Sigmoid colon (tissue), 6 donors: ENCODE measurements at regions not wholly inside any gene's neighbourhood (a gene's known extent, or its start where the extent isn't known, plus 50 kb on each side); places are given as distances from the start of the nearest gene placed in this dataset.
A peak's percentile ranks its signal among the peaks of the same experiment; 100 is the strongest.
"Not testable (repeated sequence)": the region's sequence is repeated elsewhere in the genome, so short reads cannot be mapped to it uniquely, and the experiment has no call there.

ENCODE experiments used
- DNase-seq: peaks from one replicate; pipeline ENCODE4 v3.0.0-alpha.2; 2019
- H3K27ac ChIP-seq, 4 donors: fragments of 200-600 bp; sonication (generic); one replicate each; pipeline ENCODE4 v1.5.1; 2016 to 2019; ENCODE audit warnings: mild to moderate bottlenecking in 1 of 4
- H3K27me3 ChIP-seq, 3 donors: fragments of 200-600 bp; sonication (generic); one replicate each; pipeline ENCODE4 v1.5.1; 2019; ENCODE audit warnings: mild to moderate bottlenecking in 1 of 3
- H3K36me3 ChIP-seq, 4 donors: fragments of 200-600 bp; sonication (generic); one replicate each; pipeline ENCODE4 v1.5.1; 2016 to 2019
- H3K4me1 ChIP-seq, 4 donors: fragments of 200-600 bp; sonication (generic); one replicate each; pipeline ENCODE4 v1.5.1; 2017 to 2019
- H3K4me3 ChIP-seq, 4 donors: fragments of 200-600 bp; sonication (generic); one replicate each; pipeline ENCODE4 v1.5.1; 2017 to 2019; ENCODE audit warnings: mild to moderate bottlenecking in 2 of 4, moderate library complexity in 1 of 4
- H3K9me3 ChIP-seq, 4 donors: fragments of 200-600 bp in 3 of 4; sonication (generic) in 3 of 4; one replicate each; pipeline versions ENCODE4 v1.5.1 to v1.6.1; 2013 to 2019
- CTCF ChIP-seq, 4 experiments: fragments of 450-650 bp in 3 of 4; fragments of 200-600 bp in 1 of 4; IDR thresholded peaks; one replicate each; pipeline ENCODE4 v1.5.1; 2016 to 2019; ENCODE audit warnings: antibody characterized with exemption in 4 of 4, mild to moderate bottlenecking in 3 of 4, moderate library complexity in 2 of 4
- EP300 ChIP-seq, 4 donors: sonication (generic); formaldehyde crosslinking; IDR thresholded peaks; one replicate each; pipeline ENCODE4 v1.6.1; 2017; ENCODE audit warnings: antibody characterized with exemption in 4 of 4
- POLR2A ChIP-seq, 2 donors: fragments of 450-650 bp; IDR thresholded peaks; one replicate each; pipeline ENCODE4 v1.6.1; 2016; ENCODE audit warnings: antibody characterized with exemption in 2 of 2, mild to moderate bottlenecking in 2 of 2, moderate library complexity in 2 of 2
- POLR2AphosphoS5 ChIP-seq, 4 donors: sonication (generic); formaldehyde crosslinking; IDR thresholded peaks; one replicate each; pipeline ENCODE4 v1.6.1; 2017; ENCODE audit warnings: antibody characterized with exemption in 4 of 4
- WGBS, 2 donors: extraction: QIAGEN DNeasy Blood & Tissue Kit; methylation state at CpG; one replicate each; pipeline ENCODE4 v1.1.7; 2013; 5-methylcytosine and 5-hydroxymethylcytosine counted together
- intact Hi-C: fragments of 100-400 bp; cut with DNase I; formaldehyde crosslinking; loops from one replicate; pipeline ENCODE4 v1.15.1; 2023
- donor health status: healthy with polysubstance abuse.
- donor health status: healthy.

DNA sequence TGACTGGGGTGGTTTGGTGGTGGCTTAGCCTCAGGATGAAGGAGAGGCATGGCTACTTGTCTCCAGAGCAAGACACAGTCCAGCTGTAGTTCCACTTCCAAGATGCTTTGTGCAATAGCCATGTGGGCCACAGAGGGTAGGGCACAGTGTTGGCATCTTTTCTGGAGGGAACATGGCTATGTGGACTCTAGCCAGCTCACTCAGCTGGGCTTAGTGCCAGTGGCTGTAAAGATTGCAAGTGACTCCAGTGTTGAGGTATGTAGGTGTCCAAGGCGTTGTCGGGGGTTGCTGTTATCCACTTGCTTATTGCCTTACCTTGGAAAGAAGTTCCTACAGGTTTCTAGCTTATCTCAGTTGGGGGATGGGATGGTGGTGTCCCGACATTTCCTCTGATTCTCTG, 233.4 kb downstream of the CD109 start:
- H3K4me1 ChIP-seq = peaks cover 0 to 11% (median 7%) of the 10 kb centered on the region in 4 donors
- intact Hi-C loops = no loop called here
- peaks cover 0 to 1% (median 0%) of the 10 kb centered on the region in 4 donors for H3K9me3 ChIP-seq
- DNase-seq = no peak
- H3K4me3 ChIP-seq = no peak overlapping the region
- H3K36me3 ChIP-seq = no peaks in the 10 kb centered on the region
- H3K27ac ChIP-seq = no peak overlapping the region
- no peaks in the 10 kb centered on the region for H3K27me3 ChIP-seq
- WGBS, 2 donors = 56 to 90% methylated on average over 3 of the region's 3 CpGs
- no peak for TF ChIP-seq EP300 (IDR thresholded peaks at IDR 0.05)
- no peak for TF ChIP-seq POLR2A (IDR thresholded peaks at IDR 0.05)
- TF ChIP-seq CTCF (IDR thresholded peaks at IDR 0.05) = no peak
- TF ChIP-seq POLR2AphosphoS5 (IDR thresholded peaks at IDR 0.05) = no peak

- Histone ChIP-seq H3K9me3 (peaks cover 0 to 1% (median 0%) of the 10 kb centered on the region in 4 donors), H3K4me1 (peaks cover 0 to 5% (median under 1%) of the 10 kb centered on the region in 4 donors), H3K27me3 (no peaks in the 10 kb centered on the region), H3K27ac (no peak overlapping the region), H3K4me3 (no peak overlapping the region), H3K36me3 (no peaks in the 10 kb centered on the region)
- intact Hi-C loops = no loop called here
- no peak for DNase-seq
- TF ChIP-seq POLR2AphosphoS5 (IDR thresholded peaks at IDR 0.05) (no peak), EP300 (IDR thresholded peaks at IDR 0.05) (no peak), POLR2A (IDR thresholded peaks at IDR 0.05) (no peak), CTCF (IDR thresholded peaks at IDR 0.05) (no peak)
These were observed 231.4 kb downstream of the CD109 start for GRCh38 chr6:73927421-73927820.

GRCh38 chr6:73925703-73926102, 229.7 kb downstream of the CD109 start:
- WGBS, 2 donors = 89 to 92% methylated on average over 17 of the region's 17 CpGs
- H3K4me3 ChIP-seq, H3K36me3 ChIP-seq, DNase-seq, H3K27me3 ChIP-seq, H3K4me1 ChIP-seq, H3K27ac ChIP-seq, intact Hi-C loops, H3K9me3 ChIP-seq: not testable (repeated sequence)

- peak; percentile 77 for DNase-seq
- H3K4me3 ChIP-seq = no peak overlapping the region
- H3K9me3 ChIP-seq = peaks cover 0 to 1% (median 0%) of the 10 kb centered on the region in 4 donors
- no peak overlapping the region for H3K27ac ChIP-seq
- WGBS, 2 donors = 59 to 81% methylated on average over 1 of the region's 1 CpG
- TF ChIP-seq POLR2AphosphoS5 (IDR thresholded peaks at IDR 0.05) (peak in 3 of 4 donors; percentile 26 to 57 (median 40)), CTCF (IDR thresholded peaks at IDR 0.05) (no peak), EP300 (IDR thresholded peaks at IDR 0.05) (no peak)
- peaks cover 0 to 5% (median 0%) of the 10 kb centered on the region in 4 donors for H3K4me1 ChIP-seq
- intact Hi-C loops = no loop called here
- no peaks in the 10 kb centered on the region for H3K36me3 ChIP-seq
- H3K27me3 ChIP-seq = no peaks in the 10 kb centered on the region
These were observed 228.0 kb downstream of the CD109 start for GRCh38 chr6:73923905-73924485.

DNA sequence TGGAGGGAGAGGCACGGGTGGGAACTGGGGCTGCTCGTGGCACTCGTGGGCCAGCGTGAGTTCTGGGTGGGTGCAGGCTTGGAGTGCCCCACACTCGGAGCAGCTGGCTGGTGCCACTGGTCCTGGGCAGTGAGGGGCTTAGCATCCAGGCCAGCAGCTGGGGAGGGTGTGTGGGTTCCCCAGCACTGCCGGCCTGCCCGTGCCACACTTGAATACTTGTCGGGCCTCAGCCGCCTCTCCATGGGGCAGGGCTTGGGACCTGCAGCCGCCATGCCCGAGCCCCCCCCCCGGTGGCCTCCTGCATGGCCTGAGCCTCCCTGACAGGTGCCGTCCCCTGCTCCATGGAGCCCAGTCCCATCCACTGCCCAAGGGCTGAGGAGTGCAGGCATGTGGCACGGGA, 207.2 kb downstream of the CD109 start:
- 74 to 95% methylated on average over 14 of the region's 14 CpGs for WGBS, 2 donors
- no peak for DNase-seq
- H3K9me3 ChIP-seq = peaks cover 0 to 16% (median 8%) of the 10 kb centered on the region in 4 donors
- intact Hi-C loops = no loop called here
- H3K27ac ChIP-seq = no peak overlapping the region
- TF ChIP-seq EP300 (IDR thresholded peaks at IDR 0.05) (no peak), CTCF (IDR thresholded peaks at IDR 0.05) (no peak), POLR2AphosphoS5 (IDR thresholded peaks at IDR 0.05) (no peak), POLR2A (IDR thresholded peaks at IDR 0.05) (no peak)
- H3K4me1 ChIP-seq = no peaks in the 10 kb centered on the region
- H3K27me3 ChIP-seq = no peaks in the 10 kb centered on the region
- no peak overlapping the region for H3K4me3 ChIP-seq
- H3K36me3 ChIP-seq = no peaks in the 10 kb centered on the region
